HepG2 (cell line): ENCODE measurements at regions not wholly inside any gene's neighbourhood (a gene's known extent, or its start where the extent isn't known, plus 50 kb on each side); places are given as distances from the start of the nearest gene placed in this dataset.

Experiments used
- ATAC-seq: fragments of 200-7000 bp; cut with Tn5 transposase; 3 replicates; pipeline ENCODE4 v1.9.1; 2020; ENCODE audit warnings: mild to moderate bottlenecking, moderate library complexity
- BruUV-seq: library from RNA; stranded (reverse); fragments of 400-500 nt; replicated peaks from 2 replicates; lab custom pipeline; 2021; lab: Mats Ljungman, UMichigan
- CTCF ChIA-PET: fragments of 300-600 bp; formaldehyde crosslinking; extraction: SDS; loops from one replicate; lab custom pipeline; 2021; ENCODE audit warnings: low total read pairs, inconsistent platforms, low intra/inter-chr PET ratio; lab: Yijun Ruan, JAX
- POLR2A ChIA-PET: fragments of 350-600 bp; sonication (Branson Sonifier 250); formaldehyde crosslinking; loops from one replicate; lab custom pipeline; 2020; ENCODE audit warnings: antibody characterized with exemption, inconsistent platforms; lab: Yijun Ruan, JAX
- DNase-seq: peaks from one replicate; pipeline ENCODE4 v3.0.0-alpha.2; 2015; ENCODE audit warnings: low spot score
- FAIRE-seq: peaks from 3 replicates; lab custom pipeline; 2011; peaks lifted over from hg19 to GRCh38; lab: Jason Lieb, UNC
- H2AFZ ChIP-seq: one replicate; pipeline ENCODE4 v1.6.1; 2011; ENCODE audit warnings: low read length, inconsistent platforms
- H3K27ac ChIP-seq: fragments of 300-600 bp; 3 replicates; pipeline ENCODE4 v1.8.0; 2011; ENCODE audit warnings: mixed run types, mild to moderate bottlenecking, mixed read lengths, low read length, inconsistent platforms; ENCODE audit not compliant: insufficient read depth; ENCODE audit errors: extremely low read length
- H3K27me3 ChIP-seq, 2 experiments: fragments of 200-600 bp in 1 of 2; 2 replicates in 1 of 2; 3 replicates in 1 of 2; pipeline versions ENCODE4 v1.6.0 to v1.8.0; 2011; ENCODE audit warnings: low read length in 2 of 2, mild to moderate bottlenecking in 2 of 2, moderate library complexity in 2 of 2, inconsistent platforms in 1 of 2; ENCODE audit not compliant: insufficient read depth in 2 of 2, control insufficient read depth in 1 of 2
- H3K36me3 ChIP-seq, 2 experiments: fragments of 200-600 bp in 1 of 2; replicated peaks in 1 of 2; 2 replicates in 1 of 2; 3 replicates in 1 of 2; pipeline versions ENCODE4 v1.5.1 to v1.8.0; 2011; ENCODE audit warnings: low read length in 2 of 2, inconsistent platforms in 1 of 2; ENCODE audit not compliant: insufficient read depth in 2 of 2, control insufficient read depth in 1 of 2
- H3K4me1 ChIP-seq: 2 replicates; pipeline ENCODE4 v1.5.1; 2012; ENCODE audit warnings: low read length, inconsistent platforms; ENCODE audit not compliant: insufficient read depth
- H3K4me2 ChIP-seq: 2 replicates; pipeline ENCODE4 v1.6.0; 2011; ENCODE audit warnings: low read depth, low read length, inconsistent platforms
- H3K4me3 ChIP-seq, 3 experiments: fragments of 200-600 bp in 1 of 3; sonication (generic), shearing (Covaris generic) in 1 of 3; replicated peaks in 1 of 3; 2 replicates each; pipeline ENCODE4 v1.5.1; 2011 to 2016; ENCODE audit warnings: low read length in 3 of 3, inconsistent platforms in 2 of 3, low read depth in 2 of 3, mild to moderate bottlenecking in 2 of 3, control low read depth in 1 of 3, mixed read lengths in 1 of 3; ENCODE audit not compliant: insufficient read depth in 1 of 3
- H3K79me2 ChIP-seq: one replicate; pipeline ENCODE4 v1.6.1; 2011; ENCODE audit warnings: low read length, inconsistent platforms; ENCODE audit not compliant: insufficient read depth
- H3K9ac ChIP-seq: 2 replicates; pipeline ENCODE4 v1.6.0; 2011; ENCODE audit warnings: mild to moderate bottlenecking, low read depth, low read length, inconsistent platforms; ENCODE audit not compliant: insufficient read depth
- H3K9me3 ChIP-seq: 2 replicates; pipeline ENCODE4 v1.5.1; 2012; ENCODE audit warnings: mild to moderate bottlenecking, low read length
- H4K20me1 ChIP-seq: 2 replicates; pipeline ENCODE4 v1.6.0; 2011; ENCODE audit warnings: inconsistent platforms, mild to moderate bottlenecking, low read length, moderate library complexity; ENCODE audit not compliant: insufficient read depth
- CSRNP1 ChIP-seq: sonication (generic); formaldehyde crosslinking; IDR thresholded peaks from 2 replicates; pipeline ENCODE4 v1.8.1; 2023; ENCODE audit warnings: mild to moderate bottlenecking, missing genetic modification reagents
- ERF ChIP-seq: IDR thresholded peaks from 2 replicates; pipeline ENCODE4 v1.6.1; 2018; ENCODE audit warnings: missing biosample characterization, missing genetic modification reagents
- ETV5 ChIP-seq: IDR thresholded peaks from 2 replicates; pipeline ENCODE4 v1.6.1; 2018; ENCODE audit warnings: missing biosample characterization, missing genetic modification reagents, inconsistent platforms, borderline replicate concordance
- FOSL2 ChIP-seq: sonication (generic); formaldehyde crosslinking; IDR thresholded peaks from 2 replicates; pipeline ENCODE4 v1.4.0; 2020; ENCODE audit warnings: missing genetic modification reagents
- HOMEZ ChIP-seq: IDR thresholded peaks from 2 replicates; pipeline ENCODE4 v1.6.1; 2016; ENCODE audit warnings: low read depth
- ISL2 ChIP-seq: sonication (generic); formaldehyde crosslinking; IDR thresholded peaks from 2 replicates; pipeline ENCODE4 v1.5.0; 2020; ENCODE audit warnings: missing genetic modification reagents
- MBD4 ChIP-seq: IDR thresholded peaks from 2 replicates; pipeline ENCODE4 v1.6.1; 2012; ENCODE audit warnings: low read length, inconsistent platforms, borderline replicate concordance
- RAD21 ChIP-seq: fragments of 450-650 bp; formaldehyde crosslinking; IDR thresholded peaks from 2 replicates; pipeline ENCODE4 v1.5.0; 2020; ENCODE audit warnings: mild to moderate bottlenecking
- REXO4 ChIP-seq: sonication (generic); formaldehyde crosslinking; IDR thresholded peaks from 2 replicates; pipeline ENCODE4 v1.8.0; 2022; ENCODE audit warnings: missing genetic modification reagents, mild to moderate bottlenecking, borderline replicate concordance
- RFX1 ChIP-seq: fragments of 450-650 bp; IDR thresholded peaks from 2 replicates; pipeline ENCODE4 v1.6.1; 2017
- SRF ChIP-seq: IDR thresholded peaks from 2 replicates; pipeline ENCODE4 v1.6.1; 2011; ENCODE audit warnings: mild to moderate bottlenecking, low read depth, low read length, moderate library complexity
- TBP ChIP-seq: sonication (generic); formaldehyde crosslinking; IDR thresholded peaks from 2 replicates; pipeline ENCODE4 v1.5.0; 2020; ENCODE audit warnings: missing genetic modification reagents
- ZBTB3 ChIP-seq: sonication (generic); formaldehyde crosslinking; IDR thresholded peaks from 2 replicates; pipeline ENCODE4 v1.4.0; 2020; ENCODE audit warnings: low read depth, mild to moderate bottlenecking, moderate library complexity, missing genetic modification reagents, borderline replicate concordance
- ZMAT3 ChIP-seq: sonication (generic); formaldehyde crosslinking; conservative IDR thresholded peaks from 2 replicates; pipeline ENCODE4 v1.7.0; 2021; ENCODE audit warnings: missing genetic modification reagents
- ZNF136 ChIP-seq: sonication (generic); formaldehyde crosslinking; IDR thresholded peaks from 2 replicates; pipeline ENCODE4 v1.8.1; 2022; ENCODE audit warnings: low read depth, mild to moderate bottlenecking, moderate library complexity, missing genetic modification reagents
- ZNF430 ChIP-seq: sonication (generic); formaldehyde crosslinking; IDR thresholded peaks from 2 replicates; pipeline ENCODE4 v1.9.0; 2021; ENCODE audit warnings: mild to moderate bottlenecking, missing genetic modification reagents
- ZNF687 ChIP-seq: sonication (generic); formaldehyde crosslinking; IDR thresholded peaks from 2 replicates; pipeline ENCODE4 v1.5.1; 2020; ENCODE audit warnings: mild to moderate bottlenecking, missing genetic modification reagents, moderate library complexity
- ZNF773 ChIP-seq: sonication (generic); formaldehyde crosslinking; IDR thresholded peaks from 2 replicates; pipeline ENCODE4 v1.4.0; 2020; ENCODE audit warnings: missing genetic modification reagents, borderline replicate concordance
- ZNF883 ChIP-seq: sonication (generic); formaldehyde crosslinking; IDR thresholded peaks from 2 replicates; pipeline ENCODE4 v1.5.1; 2020; ENCODE audit warnings: mild to moderate bottlenecking, missing genetic modification reagents; ENCODE audit errors: not compliant biosample characterization
- WGBS: methylation state at CpG from one replicate; pipeline ENCODE4 v1.1.6; 2017; ENCODE audit warnings: low lambda C conversion rate; 5-methylcytosine and 5-hydroxymethylcytosine counted together
- in situ Hi-C: cut with HindIII; loops from 2 replicates; pipeline ENCODE4 v1.10.0; 2017; ENCODE audit warnings: low pct_unique_long_range_greater_than_20kb; ENCODE audit not compliant: extremely low pct_ligation_motif_present
- intact Hi-C: fragments of 100-400 bp; cut with micrococcal nuclease; formaldehyde crosslinking; loops from one replicate; pipeline ENCODE4 v1.10.0; 2022; ENCODE audit not compliant: unreplicated experiment

- H2AFZ ChIP-seq: no peak overlapping the region
- intact Hi-C loops: no loop called here
- no peak for DNase-seq
- H4K20me1 ChIP-seq: no peaks in the 10 kb centered on the region
- peaks cover 10% of the 10 kb centered on the region for H3K9me3 ChIP-seq
- H3K4me2 ChIP-seq: no peak overlapping the region
- CTCF ChIA-PET: no interaction called here
- no peaks in the 10 kb centered on the region for H3K4me1 ChIP-seq
- H3K79me2 ChIP-seq: no peaks in the 10 kb centered on the region
- TF ChIP-seq ZMAT3 (no peak), SRF (no peak), FOSL2 (CRISPR knock-in tag) (no peak), REXO4 (CRISPR knock-in tag) (no peak), ERF (CRISPR knock-in tag) (no peak), ZNF883 (CRISPR knock-in tag) (no peak), MBD4 (no peak), ZNF773 (CRISPR knock-in tag) (no peak), ZNF430 (CRISPR knock-in tag) (no peak), CSRNP1 (CRISPR knock-in tag) (no peak), TBP (CRISPR knock-in tag) (no peak), ZNF687 (no peak), RAD21 (CRISPR knock-in tag) (no peak), ZNF136 (CRISPR knock-in tag) (no peak), HOMEZ (no peak), ISL2 (no peak), ZBTB3 (CRISPR knock-in tag) (no peak), RFX1 (no peak), ETV5 (CRISPR knock-in tag) (no peak)
- H3K27me3 ChIP-seq: peaks cover 0 to 3% of the 10 kb centered on the region in 2 experiments; a peak in 1 of 5 replicates
- WGBS: 36% methylated on average over 10 of the region's 10 CpGs
- no TSS peak for BruUV-seq
- FAIRE-seq: no peak
- H3K4me3 ChIP-seq: no peak overlapping the region
- no peak overlapping the region for H3K27ac ChIP-seq
- no peaks in the 10 kb centered on the region for H3K36me3 ChIP-seq
- H3K9ac ChIP-seq: no peak overlapping the region
- no peak for ATAC-seq
- POLR2A ChIA-PET: no interaction called here
- in situ Hi-C loops: no loop called here
Measured at GRCh38 chr4:188377816-188378215, 238.6 kb downstream of the TRIML1 start.
